Inferior parietal cortex (tissue), 1 donor: ENCODE measurements at regions not wholly inside any gene's neighbourhood (a gene's known extent, or its start where the extent isn't known, plus 50 kb on each side); places are given as distances from the start of the nearest gene placed in this dataset.
"Not testable (repeated sequence)": the region's sequence is repeated elsewhere in the genome, so short reads cannot be mapped to it uniquely, and the experiment has no call there.

ENCODE experiments used
- DNase-seq: peaks from one replicate; pipeline ENCODE4 v3.0.0-alpha.2; 2016; ENCODE audit errors: extremely low spot score

GRCh38 chr9:38518826-38519225 is 94.6 kb upstream of the IGFBPL1 start:
- no peak for DNase-seq

GRCh38 chr9:38516273-38516672 is 92.0 kb upstream of the IGFBPL1 start:
- DNase-seq: peak; percentile 7

- DNase-seq: not testable (repeated sequence)
These were observed 90.8 kb upstream of the IGFBPL1 start for GRCh38 chr9:38515055-38515454.

- not testable (repeated sequence) for DNase-seq
These were observed 86.1 kb upstream of the IGFBPL1 start for GRCh38 chr9:38510340-38510739.

GRCh38 chr9:38507587-38507986 is 83.3 kb upstream of the IGFBPL1 start:
- DNase-seq: no peak

- DNase-seq: not testable (repeated sequence)
These were observed 75.9 kb upstream of the IGFBPL1 start for GRCh38 chr9:38500171-38500570.

- DNase-seq: not testable (repeated sequence)
These were observed 74.3 kb upstream of the IGFBPL1 start for GRCh38 chr9:38498551-38498950.

GRCh38 chr9:38489057-38489456 is 64.8 kb upstream of the IGFBPL1 start:
- no peak for DNase-seq

GRCh38 chr9:38488156-38488698 is 64.0 kb upstream of the IGFBPL1 start:
- no peak for DNase-seq

- not testable (repeated sequence) for DNase-seq
These were observed 63.3 kb upstream of the IGFBPL1 start for GRCh38 chr9:38487418-38488155.

- DNase-seq: no peak
These were observed 62.6 kb upstream of the IGFBPL1 start for GRCh38 chr9:38486837-38487236.

GRCh38 chr9:38486056-38486615 is 61.9 kb upstream of the IGFBPL1 start:
- DNase-seq: no peak

GRCh38 chr9:38484076-38484665 is 59.9 kb upstream of the IGFBPL1 start:
- not testable (repeated sequence) for DNase-seq

GRCh38 chr9:38482918-38483592 is 58.8 kb upstream of the IGFBPL1 start:
- no peak for DNase-seq

- DNase-seq: no peak
These were observed 54.0 kb upstream of the IGFBPL1 start for GRCh38 chr9:38478211-38478610.

- not testable (repeated sequence) for DNase-seq
These were observed 50.2 kb upstream of the IGFBPL1 start for GRCh38 chr9:38474476-38474875.
